ENCODE measurements at regions not wholly inside any gene's neighbourhood (a gene's known extent, or its start where the extent isn't known, plus 50 kb on each side); places are given as distances from the start of the nearest gene placed in this dataset.

- no peak for TF ChIP-seq CTCF (IDR thresholded peaks at IDR 0.05)
- TF ChIP-seq POLR2A (IDR thresholded peaks at IDR 0.05), result no peak
- Histone ChIP-seq H3K36me3 (no peaks in the 10 kb centered on the region), H3K27ac (no peak overlapping the region), H3K4me1 (no peaks in the 10 kb centered on the region), H3K9me3 (no peaks in the 10 kb centered on the region), H3K4me3 (replicated peaks in 1 of 3) (no peak overlapping the region), H3K27me3 (no peaks in the 10 kb centered on the region)
- intact Hi-C loops (cut with DNase I), result no loop called here
- 87 to 97% methylated on average over 1 of the region's 1 CpG for WGBS, 2 donors
- no peak for DNase-seq
Measured at GRCh38 chr2:147623328-147623727, 221.5 kb upstream of the ACVR2A start.

GRCh38 chr2:147621656-147622197 is 223.1 kb upstream of the ACVR2A start:
- intact Hi-C loops (cut with DNase I), result no loop called here
- no peak for DNase-seq
- Histone ChIP-seq H3K36me3 (no peaks in the 10 kb centered on the region), H3K27me3 (no peaks in the 10 kb centered on the region), H3K9me3 (no peaks in the 10 kb centered on the region), H3K4me1 (no peaks in the 10 kb centered on the region), H3K4me3 (replicated peaks in 1 of 3) (no peak overlapping the region), H3K27ac (no peak overlapping the region)
- TF ChIP-seq POLR2A (IDR thresholded peaks at IDR 0.05) (no peak), CTCF (IDR thresholded peaks at IDR 0.05) (no peak)
- whole genome bisulfite sequencing, 2 donors, result 84 to 86% methylated on average over 3 of the region's 3 CpGs

GRCh38 chr2:147619808-147620207 is 225.0 kb upstream of the ACVR2A start:
- no peaks in the 10 kb centered on the region for H3K4me1 ChIP-seq
- no peak overlapping the region for H3K4me3 ChIP-seq (replicated peaks in 1 of 3)
- TF ChIP-seq CTCF (IDR thresholded peaks at IDR 0.05), result no peak
- TF ChIP-seq POLR2A (IDR thresholded peaks at IDR 0.05), result no peak
- H3K36me3 ChIP-seq, result no peaks in the 10 kb centered on the region
- no peaks in the 10 kb centered on the region for H3K27me3 ChIP-seq
- H3K9me3 ChIP-seq, result no peaks in the 10 kb centered on the region
- no peak overlapping the region for H3K27ac ChIP-seq
- DNase-seq, result no peak
- 81 to 86% methylated on average over 4 of the region's 4 CpGs for WGBS, 2 donors
- intact Hi-C loops (cut with DNase I), result no loop called here

- no peak overlapping the region for H3K4me3 ChIP-seq (replicated peaks in 1 of 3)
- H3K36me3 ChIP-seq, result no peaks in the 10 kb centered on the region
- no peaks in the 10 kb centered on the region for H3K27me3 ChIP-seq
- no peaks in the 10 kb centered on the region for H3K9me3 ChIP-seq
- intact Hi-C loops (cut with DNase I), result no loop called here
- no peak for DNase-seq
- WGBS, 2 donors, result 50 to 64% methylated on average over 2 of the region's 2 CpGs
- H3K4me1 ChIP-seq, result no peaks in the 10 kb centered on the region
- H3K27ac ChIP-seq, result no peak overlapping the region
- no peak for TF ChIP-seq CTCF (IDR thresholded peaks at IDR 0.05)
- TF ChIP-seq POLR2A (IDR thresholded peaks at IDR 0.05), result no peak
Measured at GRCh38 chr2:147615726-147616125, 229.1 kb upstream of the ACVR2A start.

GRCh38 chr2:147614979-147615470 is 229.8 kb upstream of the ACVR2A start:
- Histone ChIP-seq H3K36me3 (no peaks in the 10 kb centered on the region), H3K4me3 (replicated peaks in 1 of 3) (no peak overlapping the region), H3K27me3 (no peaks in the 10 kb centered on the region), H3K9me3 (no peaks in the 10 kb centered on the region), H3K4me1 (no peaks in the 10 kb centered on the region), H3K27ac (no peak overlapping the region)
- intact Hi-C loops (cut with DNase I), result no loop called here
- 69 to 80% methylated on average over 4 of the region's 4 CpGs for whole genome bisulfite sequencing, 2 donors
- no peak for DNase-seq
- TF ChIP-seq POLR2A (IDR thresholded peaks at IDR 0.05) (no peak), CTCF (IDR thresholded peaks at IDR 0.05) (no peak)
